Kidney epithelial cell (primary cell): ENCODE measurements at regions not wholly inside any gene's neighbourhood (a gene's known extent, or its start where the extent isn't known, plus 50 kb on each side); places are given as distances from the start of the nearest gene placed in this dataset.

ENCODE experiments used
- DNase-seq: peaks from one replicate; pipeline ENCODE4 v3.0.0-alpha.2; 2010; ENCODE audit warnings: low read depth
- H3K27me3 ChIP-seq: 2 replicates; pipeline ENCODE4 v1.6.0; 2011; ENCODE audit warnings: low read length; ENCODE audit not compliant: control insufficient read depth, insufficient read depth
- H3K36me3 ChIP-seq: 2 replicates; pipeline ENCODE4 v1.5.1; 2011; ENCODE audit warnings: low read length; ENCODE audit not compliant: control insufficient read depth, insufficient read depth
- H3K4me3 ChIP-seq: 2 replicates; pipeline ENCODE4 v1.5.1; 2011; ENCODE audit warnings: low read depth, mild to moderate bottlenecking, control low read depth, low read length
- TF ChIP-seq, protein P1 (sequence below): IDR thresholded peaks from 2 replicates; pipeline ENCODE4 v1.5.1; 2011; ENCODE audit warnings: mild to moderate bottlenecking, moderate library complexity, low read length, control low read depth, inconsistent platforms; ENCODE audit not compliant: insufficient read depth, poor library complexity, severe bottlenecking

DNA sequence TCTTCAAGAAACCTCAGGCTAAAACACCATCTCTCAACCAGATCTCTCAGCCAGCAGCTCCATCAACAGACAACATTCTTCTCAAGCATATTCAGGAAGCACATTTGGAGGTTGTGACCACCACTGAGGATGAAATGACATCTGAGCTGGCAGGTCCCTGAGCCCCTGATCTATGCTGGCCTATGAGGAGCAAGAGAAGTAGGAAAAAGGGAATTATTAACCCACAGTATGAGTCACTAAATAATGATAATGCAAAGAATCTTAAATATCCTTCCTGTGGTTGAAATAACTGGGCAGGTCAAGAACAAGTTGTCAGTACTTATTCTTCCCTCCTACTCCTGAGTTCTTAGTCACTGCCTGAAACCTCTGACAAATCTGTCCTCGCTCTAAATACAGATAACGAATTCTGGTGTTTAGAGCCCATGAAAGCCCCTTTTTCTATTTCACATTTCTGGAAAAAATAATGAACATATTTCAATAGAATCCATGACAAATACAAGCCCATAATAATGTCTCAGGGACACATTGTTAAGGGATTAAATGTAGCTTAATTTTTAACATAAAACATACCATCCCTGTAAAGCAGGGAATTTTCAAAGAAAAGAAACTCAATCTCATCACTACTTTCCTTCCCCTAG is 225.8 kb upstream of the IRS2 start:
- DNase-seq, result peak; percentile 97
- Histone ChIP-seq H3K36me3 (no peaks in the 10 kb centered on the region), H3K27me3 (no peaks in the 10 kb centered on the region), H3K4me3 (no peak overlapping the region)
- TF ChIP-seq, protein P1, sequence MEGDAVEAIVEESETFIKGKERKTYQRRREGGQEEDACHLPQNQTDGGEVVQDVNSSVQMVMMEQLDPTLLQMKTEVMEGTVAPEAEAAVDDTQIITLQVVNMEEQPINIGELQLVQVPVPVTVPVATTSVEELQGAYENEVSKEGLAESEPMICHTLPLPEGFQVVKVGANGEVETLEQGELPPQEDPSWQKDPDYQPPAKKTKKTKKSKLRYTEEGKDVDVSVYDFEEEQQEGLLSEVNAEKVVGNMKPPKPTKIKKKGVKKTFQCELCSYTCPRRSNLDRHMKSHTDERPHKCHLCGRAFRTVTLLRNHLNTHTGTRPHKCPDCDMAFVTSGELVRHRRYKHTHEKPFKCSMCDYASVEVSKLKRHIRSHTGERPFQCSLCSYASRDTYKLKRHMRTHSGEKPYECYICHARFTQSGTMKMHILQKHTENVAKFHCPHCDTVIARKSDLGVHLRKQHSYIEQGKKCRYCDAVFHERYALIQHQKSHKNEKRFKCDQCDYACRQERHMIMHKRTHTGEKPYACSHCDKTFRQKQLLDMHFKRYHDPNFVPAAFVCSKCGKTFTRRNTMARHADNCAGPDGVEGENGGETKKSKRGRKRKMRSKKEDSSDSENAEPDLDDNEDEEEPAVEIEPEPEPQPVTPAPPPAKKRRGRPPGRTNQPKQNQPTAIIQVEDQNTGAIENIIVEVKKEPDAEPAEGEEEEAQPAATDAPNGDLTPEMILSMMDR, result no peak

DNA sequence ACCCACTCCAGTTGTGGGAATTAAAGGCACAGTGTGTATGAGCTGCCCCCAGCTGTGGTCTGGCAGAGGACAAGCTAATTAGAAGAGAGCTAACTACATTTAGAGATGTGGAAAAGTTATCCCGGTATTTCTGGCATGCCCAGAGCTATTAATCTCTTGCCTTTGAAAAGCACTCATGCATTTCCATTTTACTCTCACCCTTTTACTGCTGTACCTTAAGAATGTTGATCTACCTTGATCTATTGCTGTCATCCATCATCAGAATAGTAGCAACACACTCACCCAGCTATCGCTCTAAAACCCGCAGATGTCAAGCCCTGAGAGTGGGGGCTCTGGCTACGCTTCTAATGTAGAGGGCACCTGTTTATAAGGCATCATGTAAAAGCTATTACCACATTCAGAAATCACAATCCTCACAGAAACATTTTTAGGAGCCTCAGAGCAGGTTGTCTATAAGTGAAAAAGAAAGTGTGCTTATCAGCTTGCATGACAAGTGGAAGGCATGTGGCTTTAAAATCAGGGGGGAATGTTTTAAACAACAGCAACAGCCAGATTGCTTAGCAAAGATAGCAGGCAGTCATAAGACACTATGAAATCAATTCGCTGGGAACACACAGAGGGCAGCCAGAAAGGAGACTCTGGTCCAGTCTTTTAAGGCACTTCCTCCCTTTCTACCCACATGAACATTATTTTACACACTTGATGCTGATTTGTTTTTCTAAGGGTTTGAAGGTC is 224.2 kb upstream of the IRS2 start:
- no peak for DNase-seq
- Histone ChIP-seq H3K27me3 (no peaks in the 10 kb centered on the region), H3K4me3 (no peak overlapping the region), H3K36me3 (no peaks in the 10 kb centered on the region)
- TF ChIP-seq, protein P1, result no peak

DNA sequence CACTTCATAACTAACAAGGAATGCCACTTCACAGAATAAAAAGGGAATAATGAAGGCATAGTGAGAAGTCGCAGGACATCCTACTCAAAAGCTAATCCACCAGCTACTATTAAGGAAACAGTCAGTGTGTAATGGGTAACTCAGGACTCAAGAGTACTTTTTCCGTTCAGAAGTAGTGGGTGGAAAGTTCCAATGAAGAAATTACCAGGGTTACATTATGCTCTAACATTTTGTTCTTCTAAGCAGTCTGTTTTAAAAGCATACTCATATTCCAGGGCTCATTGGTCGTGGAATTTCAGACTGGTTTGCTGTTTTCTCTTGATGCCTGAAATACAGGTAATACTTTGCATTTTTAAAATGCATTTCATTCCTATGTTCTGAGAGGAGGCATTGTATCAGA is 222.4 kb upstream of the IRS2 start:
- TF ChIP-seq, protein P1, result no peak
- DNase-seq, result no peak
- Histone ChIP-seq H3K27me3 (no peaks in the 10 kb centered on the region), H3K36me3 (no peaks in the 10 kb centered on the region), H3K4me3 (no peak overlapping the region)

DNA sequence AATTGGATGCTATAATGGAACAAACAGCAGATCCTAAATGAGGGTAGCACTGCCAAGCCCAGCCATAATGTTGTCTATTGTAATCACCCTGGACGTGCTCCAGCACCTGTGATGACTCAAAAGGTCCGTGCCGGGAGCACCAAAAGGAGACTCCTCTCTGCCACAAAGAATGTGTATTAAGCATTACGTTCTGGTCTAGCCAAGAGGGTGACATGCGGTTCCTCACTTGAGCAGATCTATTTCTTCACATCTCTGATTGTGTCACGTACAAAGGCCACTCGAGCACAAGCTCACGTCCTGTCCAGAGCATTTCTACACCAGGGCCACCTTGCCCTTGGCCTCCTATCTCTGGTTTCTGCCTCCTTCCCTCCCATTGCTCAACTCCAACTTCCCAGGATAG is 219.9 kb upstream of the IRS2 start:
- no peak overlapping the region for H3K4me3 ChIP-seq
- H3K27me3 ChIP-seq, result no peaks in the 10 kb centered on the region
- no peaks in the 10 kb centered on the region for H3K36me3 ChIP-seq
- DNase-seq, result peak; percentile 52
- TF ChIP-seq, protein P1, result no peak

GRCh38 chr13:110005563-110005962 is 219.2 kb upstream of the IRS2 start:
- Histone ChIP-seq H3K27me3 (no peaks in the 10 kb centered on the region), H3K4me3 (no peak overlapping the region), H3K36me3 (no peaks in the 10 kb centered on the region)
- TF ChIP-seq, protein P1, result no peak
- DNase-seq, result no peak

DNA sequence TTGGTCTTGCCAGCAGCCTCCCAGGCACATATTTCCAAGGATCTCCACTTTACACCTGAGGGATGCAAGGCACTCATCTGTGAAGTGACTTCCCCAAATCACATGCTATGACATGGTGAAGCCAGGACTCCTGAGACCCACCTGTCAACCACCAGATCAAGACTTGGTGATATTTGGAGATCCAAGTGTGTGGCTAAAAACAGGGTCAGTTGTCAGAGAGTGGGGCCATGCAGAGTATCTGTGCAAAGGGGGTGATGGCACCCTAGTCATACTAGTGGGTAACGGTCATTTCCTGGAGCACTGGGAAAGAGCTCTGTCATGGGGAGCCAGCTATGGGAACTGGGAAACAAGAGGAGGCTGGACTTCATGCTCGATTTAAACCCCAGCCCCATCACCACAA is 218.4 kb upstream of the IRS2 start:
- TF ChIP-seq, protein P1, result no peak
- no peaks in the 10 kb centered on the region for H3K36me3 ChIP-seq
- no peak overlapping the region for H3K4me3 ChIP-seq
- H3K27me3 ChIP-seq, result no peaks in the 10 kb centered on the region
- DNase-seq, result no peak
